HEK293 (cell line): ENCODE measurements at regions not wholly inside any gene's neighbourhood (a gene's known extent, or its start where the extent isn't known, plus 50 kb on each side); places are given as distances from the start of the nearest gene placed in this dataset.

Experiments used
- CTCF ChIA-PET: fragments of 350-600 bp; formaldehyde crosslinking; extraction: SDS; loops from one replicate; lab custom pipeline; 2021; ENCODE audit warnings: antibody characterized with exemption; lab: Yijun Ruan, JAX
- POLR2A ChIA-PET: fragments of 300-600 bp; formaldehyde crosslinking; extraction: SDS; loops from one replicate; lab custom pipeline; 2020; ENCODE audit warnings: antibody characterized with exemption, inconsistent platforms; lab: Yijun Ruan, JAX
- H3K27ac ChIP-seq: fragments of 200-500 bp; sonication (Bioruptor generic); 2 replicates; pipeline ENCODE4 v1.5.1; 2014; ENCODE audit warnings: low read depth, low read length, control low read depth, inconsistent platforms; ENCODE audit errors: extremely low read depth
- H3K36me3 ChIP-seq, 2 experiments: fragments of 200-500 bp in 1 of 2; sonication (Bioruptor generic) in 1 of 2; 1 replicate in 1 of 2; 2 replicates in 1 of 2; pipeline ENCODE4 v1.5.1; 2014 to 2017; ENCODE audit warnings: inconsistent platforms in 2 of 2, low read length in 2 of 2; ENCODE audit not compliant: control insufficient read depth in 2 of 2, insufficient read depth in 1 of 2
- H3K4me1 ChIP-seq: fragments of 200-500 bp; sonication (Bioruptor generic); 2 replicates; pipeline ENCODE4 v1.5.1; 2014; ENCODE audit warnings: mild to moderate bottlenecking, low read length, inconsistent platforms; ENCODE audit not compliant: control insufficient read depth, insufficient read depth
- H3K4me3 ChIP-seq: 2 replicates; pipeline ENCODE4 v1.5.1; 2011; ENCODE audit warnings: low read depth, mild to moderate bottlenecking, control low read depth, low read length, moderate library complexity
- H3K9me3 ChIP-seq: fragments of 200-500 bp; sonication (Bioruptor generic); 2 replicates; pipeline ENCODE4 v1.5.1; 2014; ENCODE audit warnings: low read depth, low read length, inconsistent platforms; ENCODE audit not compliant: control insufficient read depth, insufficient read depth
- GLIS2 ChIP-seq: fragments of 450-650 bp; formaldehyde crosslinking; IDR thresholded peaks from 2 replicates; pipeline ENCODE4 v1.5.1; 2016; ENCODE audit warnings: missing biosample characterization, missing genetic modification characterization
- HOXD13 ChIP-seq: sonication (generic); formaldehyde crosslinking; IDR thresholded peaks from 2 replicates; pipeline ENCODE4 v1.8.0; 2022; ENCODE audit warnings: missing genetic modification reagents, borderline replicate concordance
- KLF10 ChIP-seq: fragments of 450-650 bp; IDR thresholded peaks from 2 replicates; pipeline ENCODE4 v1.5.1; 2018; ENCODE audit warnings: missing biosample characterization, mild to moderate bottlenecking, missing genetic modification characterization
- KLF7 ChIP-seq: fragments of 450-650 bp; formaldehyde crosslinking; IDR thresholded peaks from 2 replicates; pipeline ENCODE4 v1.5.1; 2016; ENCODE audit warnings: missing biosample characterization, missing genetic modification characterization, borderline replicate concordance
- MEIS1 ChIP-seq: sonication (generic); formaldehyde crosslinking; IDR thresholded peaks from 2 replicates; pipeline ENCODE4 v1.8.1; 2022; ENCODE audit warnings: missing genetic modification reagents, mild to moderate bottlenecking, borderline replicate concordance
- MZF1 ChIP-seq: fragments of 450-650 bp; formaldehyde crosslinking; IDR thresholded peaks from 2 replicates; pipeline ENCODE4 v1.5.1; 2017; ENCODE audit warnings: missing biosample characterization, missing genetic modification characterization, borderline replicate concordance
- YY2 ChIP-seq: fragments of 450-650 bp; formaldehyde crosslinking; IDR thresholded peaks from 2 replicates; pipeline ENCODE4 v1.5.1; 2016; ENCODE audit warnings: missing biosample characterization, missing genetic modification characterization
- ZNF114 ChIP-seq: fragments of 450-650 bp; formaldehyde crosslinking; IDR thresholded peaks from 2 replicates; pipeline ENCODE4 v1.5.0; 2017; ENCODE audit warnings: missing biosample characterization, missing genetic modification characterization
- ZNF133 ChIP-seq: fragments of 450-650 bp; formaldehyde crosslinking; IDR thresholded peaks from 2 replicates; pipeline ENCODE4 v1.5.1; 2016; ENCODE audit warnings: missing biosample characterization, missing genetic modification characterization
- ZNF140 ChIP-seq: fragments of 450-650 bp; formaldehyde crosslinking; IDR thresholded peaks from 2 replicates; pipeline ENCODE4 v1.5.1; 2016; ENCODE audit warnings: missing biosample characterization, missing genetic modification characterization
- ZNF155 ChIP-seq: fragments of 450-650 bp; formaldehyde crosslinking; IDR thresholded peaks from 2 replicates; pipeline ENCODE4 v1.5.1; 2016; ENCODE audit warnings: missing biosample characterization, missing genetic modification characterization
- ZNF169 ChIP-seq: fragments of 450-650 bp; formaldehyde crosslinking; IDR thresholded peaks from 2 replicates; pipeline ENCODE4 v1.5.1; 2016; ENCODE audit warnings: missing biosample characterization, missing genetic modification characterization
- ZNF175 ChIP-seq: fragments of 450-650 bp; formaldehyde crosslinking; IDR thresholded peaks from 2 replicates; pipeline ENCODE4 v1.5.1; 2016; ENCODE audit warnings: missing biosample characterization, missing genetic modification characterization
- ZNF223 ChIP-seq: fragments of 450-650 bp; formaldehyde crosslinking; IDR thresholded peaks from 2 replicates; pipeline ENCODE4 v1.5.1; 2016; ENCODE audit warnings: missing biosample characterization, missing genetic modification characterization
- ZNF24 ChIP-seq: fragments of 450-650 bp; formaldehyde crosslinking; IDR thresholded peaks from 2 replicates; pipeline ENCODE4 v1.5.1; 2016; ENCODE audit warnings: missing biosample characterization, missing genetic modification characterization
- ZNF274 ChIP-seq, 2 experiments: fragments of 200-500 bp in 1 of 2; fragments of 450-650 bp in 1 of 2; sonication (Bioruptor generic) in 1 of 2; formaldehyde crosslinking in 1 of 2; IDR thresholded peaks; 2 replicates each; pipeline versions ENCODE4 v1.5.1 to v1.6.1; 2014 to 2016; ENCODE audit warnings: borderline replicate concordance in 1 of 2, inconsistent platforms in 1 of 2, low read length in 1 of 2, missing biosample characterization in 1 of 2, missing genetic modification characterization in 1 of 2
- ZNF391 ChIP-seq: fragments of 450-650 bp; formaldehyde crosslinking; IDR thresholded peaks from 2 replicates; pipeline ENCODE4 v1.5.1; 2016; ENCODE audit warnings: low read depth, missing biosample characterization, missing genetic modification characterization, borderline replicate concordance
- ZNF394 ChIP-seq: fragments of 450-650 bp; formaldehyde crosslinking; IDR thresholded peaks from 2 replicates; pipeline ENCODE4 v1.5.1; 2016; ENCODE audit warnings: missing biosample characterization, missing genetic modification characterization, mild to moderate bottlenecking, moderate library complexity, borderline replicate concordance
- ZNF416 ChIP-seq: fragments of 450-650 bp; formaldehyde crosslinking; IDR thresholded peaks from 2 replicates; pipeline ENCODE4 v1.5.1; 2016; ENCODE audit warnings: missing biosample characterization, missing genetic modification characterization
- ZNF48 ChIP-seq: fragments of 450-650 bp; formaldehyde crosslinking; IDR thresholded peaks from 2 replicates; pipeline ENCODE4 v1.5.1; 2016; ENCODE audit warnings: missing biosample characterization, missing genetic modification characterization
- ZNF521 ChIP-seq: fragments of 450-650 bp; formaldehyde crosslinking; IDR thresholded peaks from 2 replicates; pipeline ENCODE4 v1.5.1; 2017; ENCODE audit warnings: missing biosample characterization, mild to moderate bottlenecking, missing genetic modification characterization
- ZNF560 ChIP-seq: fragments of 450-650 bp; formaldehyde crosslinking; IDR thresholded peaks from 2 replicates; pipeline ENCODE4 v1.5.1; 2017; ENCODE audit warnings: missing biosample characterization, missing genetic modification characterization, borderline replicate concordance
- ZNF600 ChIP-seq: fragments of 450-650 bp; formaldehyde crosslinking; IDR thresholded peaks from 2 replicates; pipeline ENCODE4 v1.5.1; 2016; ENCODE audit warnings: missing biosample characterization, missing genetic modification characterization
- ZNF677 ChIP-seq: fragments of 450-650 bp; IDR thresholded peaks from 2 replicates; pipeline ENCODE4 v1.5.0; 2018; ENCODE audit warnings: missing biosample characterization, mild to moderate bottlenecking, missing genetic modification characterization, moderate library complexity
- ZNF785 ChIP-seq: fragments of 450-650 bp; formaldehyde crosslinking; IDR thresholded peaks from 2 replicates; pipeline ENCODE4 v1.5.1; 2016; ENCODE audit warnings: missing biosample characterization, missing genetic modification characterization
- TF ChIP-seq, protein P1 (sequence below): fragments of 450-650 bp; formaldehyde crosslinking; optimal IDR thresholded peaks from 2 replicates; pipeline ENCODE3; 2016; ENCODE audit warnings: missing biosample characterization, mild to moderate bottlenecking, missing genetic modification characterization
- TF ChIP-seq, protein P2 (sequence below): fragments of 450-650 bp; formaldehyde crosslinking; IDR thresholded peaks from 2 replicates; pipeline ENCODE4 v1.5.1; 2016; ENCODE audit warnings: missing biosample characterization, missing genetic modification characterization
- TF ChIP-seq, protein P3 (sequence below): fragments of 450-650 bp; formaldehyde crosslinking; IDR thresholded peaks from 2 replicates; pipeline ENCODE4 v1.5.1; 2016; ENCODE audit warnings: missing biosample characterization, missing genetic modification characterization, borderline replicate concordance
- TF ChIP-seq, protein P4 (sequence below): IDR thresholded peaks from 2 replicates; pipeline ENCODE4 v1.6.1; 2011; ENCODE audit warnings: mild to moderate bottlenecking, low read depth, low read length, borderline replicate concordance

DNA sequence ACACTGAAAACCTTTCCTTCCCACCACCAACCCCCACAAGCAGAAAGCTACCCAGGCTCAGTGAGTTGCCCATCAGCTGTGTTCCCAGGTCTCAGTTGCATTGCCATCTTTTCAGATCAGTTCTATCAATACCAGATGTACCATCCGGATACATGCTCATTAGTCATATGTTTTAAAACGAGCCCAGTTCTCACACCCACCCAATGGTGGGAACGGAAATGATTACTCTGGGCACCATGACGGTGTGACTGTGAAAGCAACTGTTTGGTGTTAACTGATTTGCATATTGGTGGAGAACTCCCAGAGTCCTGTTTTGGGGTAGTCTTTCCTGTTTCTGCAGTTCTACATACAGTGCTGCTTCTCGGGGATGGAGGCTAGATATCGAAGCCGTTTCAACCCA lies 212.3 kb downstream of the TRIM36 start:
- POLR2A ChIA-PET = no interaction called here
- Histone ChIP-seq H3K4me3 (no peak overlapping the region), H3K36me3 (no peaks in the 10 kb centered on the region), H3K9me3 (no peaks in the 10 kb centered on the region), H3K27ac (no peak overlapping the region), H3K4me1 (no peaks in the 10 kb centered on the region)
- CTCF ChIA-PET = no interaction called here
- TF ChIP-seq ZNF600 (tag by site-specific recombination) (no peak), ZNF48 (tag by site-specific recombination) (no peak), ZNF133 (no peak), ZNF391 (tag by site-specific recombination) (no peak), ZNF677 (no peak), ZNF416 (tag by site-specific recombination) (no peak), ZNF114 (tag by site-specific recombination) (no peak), ZNF175 (tag by site-specific recombination) (no peak), YY2 (tag by site-specific recombination) (no peak), ZNF140 (tag by site-specific recombination) (no peak), ZNF785 (no peak), ZNF223 (tag by site-specific recombination) (no peak), ZNF169 (tag by site-specific recombination) (no peak), ZNF560 (tag by site-specific recombination) (no peak), ZNF24 (no peak), MEIS1 (CRISPR knock-in tag) (no peak)
- TF ChIP-seq, protein P1, sequence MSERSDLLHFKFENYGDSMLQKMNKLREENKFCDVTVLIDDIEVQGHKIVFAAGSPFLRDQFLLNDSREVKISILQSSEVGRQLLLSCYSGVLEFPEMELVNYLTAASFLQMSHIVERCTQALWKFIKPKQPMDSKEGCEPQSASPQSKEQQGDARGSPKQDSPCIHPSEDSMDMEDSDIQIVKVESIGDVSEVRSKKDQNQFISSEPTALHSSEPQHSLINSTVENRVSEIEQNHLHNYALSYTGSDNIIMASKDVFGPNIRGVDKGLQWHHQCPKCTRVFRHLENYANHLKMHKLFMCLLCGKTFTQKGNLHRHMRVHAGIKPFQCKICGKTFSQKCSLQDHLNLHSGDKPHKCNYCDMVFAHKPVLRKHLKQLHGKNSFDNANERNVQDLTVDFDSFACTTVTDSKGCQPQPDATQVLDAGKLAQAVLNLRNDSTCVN (tag by site-specific recombination) = no peak
- TF ChIP-seq, protein P2, sequence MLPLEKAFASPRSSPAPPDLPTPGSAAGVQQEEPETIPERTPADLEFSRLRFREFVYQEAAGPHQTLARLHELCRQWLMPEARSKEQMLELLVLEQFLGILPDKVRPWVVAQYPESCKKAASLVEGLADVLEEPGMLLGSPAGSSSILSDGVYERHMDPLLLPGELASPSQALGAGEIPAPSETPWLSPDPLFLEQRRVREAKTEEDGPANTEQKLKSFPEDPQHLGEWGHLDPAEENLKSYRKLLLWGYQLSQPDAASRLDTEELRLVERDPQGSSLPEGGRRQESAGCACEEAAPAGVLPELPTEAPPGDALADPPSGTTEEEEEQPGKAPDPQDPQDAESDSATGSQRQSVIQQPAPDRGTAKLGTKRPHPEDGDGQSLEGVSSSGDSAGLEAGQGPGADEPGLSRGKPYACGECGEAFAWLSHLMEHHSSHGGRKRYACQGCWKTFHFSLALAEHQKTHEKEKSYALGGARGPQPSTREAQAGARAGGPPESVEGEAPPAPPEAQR (tag by site-specific recombination) = no peak
- TF ChIP-seq, protein P3, sequence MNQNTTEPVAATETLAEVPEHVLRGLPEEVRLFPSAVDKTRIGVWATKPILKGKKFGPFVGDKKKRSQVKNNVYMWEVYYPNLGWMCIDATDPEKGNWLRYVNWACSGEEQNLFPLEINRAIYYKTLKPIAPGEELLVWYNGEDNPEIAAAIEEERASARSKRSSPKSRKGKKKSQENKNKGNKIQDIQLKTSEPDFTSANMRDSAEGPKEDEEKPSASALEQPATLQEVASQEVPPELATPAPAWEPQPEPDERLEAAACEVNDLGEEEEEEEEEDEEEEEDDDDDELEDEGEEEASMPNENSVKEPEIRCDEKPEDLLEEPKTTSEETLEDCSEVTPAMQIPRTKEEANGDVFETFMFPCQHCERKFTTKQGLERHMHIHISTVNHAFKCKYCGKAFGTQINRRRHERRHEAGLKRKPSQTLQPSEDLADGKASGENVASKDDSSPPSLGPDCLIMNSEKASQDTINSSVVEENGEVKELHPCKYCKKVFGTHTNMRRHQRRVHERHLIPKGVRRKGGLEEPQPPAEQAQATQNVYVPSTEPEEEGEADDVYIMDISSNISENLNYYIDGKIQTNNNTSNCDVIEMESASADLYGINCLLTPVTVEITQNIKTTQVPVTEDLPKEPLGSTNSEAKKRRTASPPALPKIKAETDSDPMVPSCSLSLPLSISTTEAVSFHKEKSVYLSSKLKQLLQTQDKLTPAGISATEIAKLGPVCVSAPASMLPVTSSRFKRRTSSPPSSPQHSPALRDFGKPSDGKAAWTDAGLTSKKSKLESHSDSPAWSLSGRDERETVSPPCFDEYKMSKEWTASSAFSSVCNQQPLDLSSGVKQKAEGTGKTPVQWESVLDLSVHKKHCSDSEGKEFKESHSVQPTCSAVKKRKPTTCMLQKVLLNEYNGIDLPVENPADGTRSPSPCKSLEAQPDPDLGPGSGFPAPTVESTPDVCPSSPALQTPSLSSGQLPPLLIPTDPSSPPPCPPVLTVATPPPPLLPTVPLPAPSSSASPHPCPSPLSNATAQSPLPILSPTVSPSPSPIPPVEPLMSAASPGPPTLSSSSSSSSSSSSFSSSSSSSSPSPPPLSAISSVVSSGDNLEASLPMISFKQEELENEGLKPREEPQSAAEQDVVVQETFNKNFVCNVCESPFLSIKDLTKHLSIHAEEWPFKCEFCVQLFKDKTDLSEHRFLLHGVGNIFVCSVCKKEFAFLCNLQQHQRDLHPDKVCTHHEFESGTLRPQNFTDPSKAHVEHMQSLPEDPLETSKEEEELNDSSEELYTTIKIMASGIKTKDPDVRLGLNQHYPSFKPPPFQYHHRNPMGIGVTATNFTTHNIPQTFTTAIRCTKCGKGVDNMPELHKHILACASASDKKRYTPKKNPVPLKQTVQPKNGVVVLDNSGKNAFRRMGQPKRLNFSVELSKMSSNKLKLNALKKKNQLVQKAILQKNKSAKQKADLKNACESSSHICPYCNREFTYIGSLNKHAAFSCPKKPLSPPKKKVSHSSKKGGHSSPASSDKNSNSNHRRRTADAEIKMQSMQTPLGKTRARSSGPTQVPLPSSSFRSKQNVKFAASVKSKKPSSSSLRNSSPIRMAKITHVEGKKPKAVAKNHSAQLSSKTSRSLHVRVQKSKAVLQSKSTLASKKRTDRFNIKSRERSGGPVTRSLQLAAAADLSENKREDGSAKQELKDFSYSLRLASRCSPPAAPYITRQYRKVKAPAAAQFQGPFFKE (tag by site-specific recombination) = no peak

DNA sequence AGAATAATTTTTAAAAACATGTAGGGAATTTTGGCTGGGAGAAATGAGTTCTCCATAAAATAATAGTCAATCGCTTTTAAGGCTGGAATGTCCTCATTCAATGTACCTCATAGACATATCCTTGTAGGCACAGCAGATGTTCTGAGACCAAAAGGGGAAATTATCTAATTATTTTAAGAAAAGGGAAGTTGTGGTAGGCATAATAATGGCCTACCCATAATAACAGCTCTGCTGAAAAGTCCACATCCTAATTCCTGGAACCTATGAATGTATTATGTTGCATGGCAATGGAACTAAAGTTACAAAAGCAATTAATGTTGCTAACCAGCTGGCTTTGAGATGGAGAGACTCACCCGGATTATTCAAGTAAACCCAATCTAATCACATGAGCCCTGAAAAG lies 216.1 kb downstream of the TRIM36 start:
- Histone ChIP-seq H3K4me3 (no peak overlapping the region), H3K9me3 (no peaks in the 10 kb centered on the region), H3K4me1 (no peaks in the 10 kb centered on the region), H3K36me3 (no peaks in the 10 kb centered on the region), H3K27ac (no peak overlapping the region)
- TF ChIP-seq, protein P4, sequence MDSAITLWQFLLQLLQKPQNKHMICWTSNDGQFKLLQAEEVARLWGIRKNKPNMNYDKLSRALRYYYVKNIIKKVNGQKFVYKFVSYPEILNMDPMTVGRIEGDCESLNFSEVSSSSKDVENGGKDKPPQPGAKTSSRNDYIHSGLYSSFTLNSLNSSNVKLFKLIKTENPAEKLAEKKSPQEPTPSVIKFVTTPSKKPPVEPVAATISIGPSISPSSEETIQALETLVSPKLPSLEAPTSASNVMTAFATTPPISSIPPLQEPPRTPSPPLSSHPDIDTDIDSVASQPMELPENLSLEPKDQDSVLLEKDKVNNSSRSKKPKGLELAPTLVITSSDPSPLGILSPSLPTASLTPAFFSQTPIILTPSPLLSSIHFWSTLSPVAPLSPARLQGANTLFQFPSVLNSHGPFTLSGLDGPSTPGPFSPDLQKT = no peak
- TF ChIP-seq ZNF155 (no peak), ZNF521 (tag by site-specific recombination) (no peak), KLF7 (tag by site-specific recombination) (no peak), KLF10 (no peak), ZNF114 (tag by site-specific recombination) (no peak), ZNF394 (tag by site-specific recombination) (no peak), MZF1 (no peak), HOXD13 (CRISPR knock-in tag) (no peak), ZNF274 (IDR thresholded peaks at IDR 0.05; ENCODE audit: low read length) (no peak), ZNF274 (tag by site-specific recombination; IDR thresholded peaks at IDR 0.05; ENCODE audit: borderline replicate concordance) (no peak), GLIS2 (tag by site-specific recombination) (no peak)
- CTCF ChIA-PET = no interaction called here
- POLR2A ChIA-PET = no interaction called here
